H1 (cell line): ENCODE measurements at regions not wholly inside any gene's neighbourhood (a gene's known extent, or its start where the extent isn't known, plus 50 kb on each side); places are given as distances from the start of the nearest gene placed in this dataset.

Experiments used
- CTCF ChIA-PET: fragments of 300-600 bp; sonication (Branson Sonifier 250); formaldehyde crosslinking; loops from one replicate; lab custom pipeline; 2021; ENCODE audit not compliant: partially characterized antibody; lab: Charles Lee
- POLR2A ChIA-PET: fragments of 300-600 bp; sonication (Branson Sonifier 250); formaldehyde crosslinking; loops from one replicate; lab custom pipeline; 2021; ENCODE audit warnings: inconsistent platforms; ENCODE audit not compliant: partially characterized antibody; lab: Charles Lee
- DNase-seq, 2 experiments: peaks; one replicate each; pipeline versions ENCODE4 v3.0.0 to v3.0.0-alpha.2; 2010 to 2022; ENCODE audit warnings: low spot score in 2 of 2, low read depth in 1 of 2, mixed read lengths in 1 of 2
- FAIRE-seq: peaks from 2 replicates; lab custom pipeline; 2011; peaks lifted over from hg19 to GRCh38; lab: Jason Lieb, UNC
- H2AFZ ChIP-seq: 2 replicates; pipeline ENCODE4 v1.8.1; 2012; ENCODE audit warnings: low read length, inconsistent platforms
- H2AK5ac ChIP-seq: 2 replicates; pipeline ENCODE4 v1.6.1; 2013; ENCODE audit warnings: low read depth, low read length
- H2BK120ac ChIP-seq: replicated peaks from 2 replicates; pipeline ENCODE3; 2013; ENCODE audit warnings: low read depth, low read length, inconsistent platforms
- H2BK12ac ChIP-seq: 2 replicates; pipeline ENCODE4 v1.6.1; 2013; ENCODE audit warnings: low read depth, low read length
- H2BK15ac ChIP-seq: 2 replicates; pipeline ENCODE4 v1.6.1; 2013; ENCODE audit warnings: low read length
- H2BK20ac ChIP-seq: 2 replicates; pipeline ENCODE4 v1.6.1; 2013; ENCODE audit warnings: low read length
- H2BK5ac ChIP-seq: 2 replicates; pipeline ENCODE4 v1.6.1; 2013; ENCODE audit warnings: low read depth, low read length
- H3K14ac ChIP-seq: 2 replicates; pipeline ENCODE4 v1.6.1; 2013; ENCODE audit warnings: inconsistent platforms; ENCODE audit not compliant: insufficient read length
- H3K18ac ChIP-seq: 2 replicates; pipeline ENCODE4 v1.6.1; 2013; ENCODE audit warnings: low read length; ENCODE audit errors: extremely low read depth
- H3K23ac ChIP-seq: 2 replicates; pipeline ENCODE4 v1.6.1; 2013; ENCODE audit warnings: inconsistent platforms; ENCODE audit not compliant: insufficient read length
- H3K23me2 ChIP-seq: 2 replicates; pipeline ENCODE4 v1.6.1; 2013; ENCODE audit warnings: low read depth, low read length
- H3K27ac ChIP-seq: 2 replicates; pipeline ENCODE4 v1.6.1; 2011; ENCODE audit warnings: low read depth, low read length, inconsistent platforms
- H3K27me3 ChIP-seq, 4 experiments: replicated peaks in 1 of 4; 1 replicate in 1 of 4; 2 replicates in 3 of 4; pipeline versions ENCODE4 v1.6.1 to v1.8.1; 2011 to 2013; ENCODE audit warnings: low read length in 3 of 4, mild to moderate bottlenecking in 3 of 4, inconsistent platforms in 2 of 4, mixed read lengths in 2 of 4, moderate library complexity in 1 of 4; ENCODE audit not compliant: control insufficient read depth in 3 of 4, insufficient read depth in 3 of 4; ENCODE audit errors: extremely low read depth in 1 of 4
- H3K36me3 ChIP-seq, 4 experiments: 2 replicates each; pipeline versions ENCODE4 v1.6.1 to v1.8.1; 2011 to 2013; ENCODE audit warnings: mild to moderate bottlenecking in 4 of 4, low read length in 3 of 4, moderate library complexity in 2 of 4, control low read depth in 1 of 4, inconsistent platforms in 1 of 4; ENCODE audit not compliant: insufficient read depth in 4 of 4, control insufficient read depth in 2 of 4
- H3K4ac ChIP-seq: replicated peaks from 2 replicates; pipeline ENCODE3; 2013; ENCODE audit warnings: low read length, low read depth, mixed read lengths, inconsistent platforms; ENCODE audit not compliant: insufficient read length
- H3K4me1 ChIP-seq, 4 experiments: replicated peaks in 1 of 4; 1 replicate in 1 of 4; 2 replicates in 3 of 4; pipeline versions ENCODE4 v1.6.1 to v1.8.1; 2011 to 2013; ENCODE audit warnings: low read length in 3 of 4, inconsistent platforms in 2 of 4, mixed read lengths in 1 of 4; ENCODE audit not compliant: insufficient read depth in 4 of 4, control insufficient read depth in 3 of 4
- H3K4me2 ChIP-seq, 2 experiments: 2 replicates each; pipeline versions ENCODE4 v1.6.1 to v1.8.1; 2011 to 2013; ENCODE audit warnings: low read depth in 2 of 2, low read length in 2 of 2, control low read depth in 1 of 2, inconsistent platforms in 1 of 2, mild to moderate bottlenecking in 1 of 2; ENCODE audit not compliant: insufficient read depth in 1 of 2
- H3K4me3 ChIP-seq, 4 experiments: fragments of 200-600, 300-600 bp in 1 of 4; sonication (generic), shearing (Covaris generic), sonication (Bioruptor Twin) in 1 of 4; 2 replicates each; pipeline versions ENCODE4 v1.5.1 to v1.8.1; 2011 to 2016; ENCODE audit warnings: low read length in 4 of 4, low read depth in 3 of 4, control low read depth in 2 of 4, inconsistent platforms in 2 of 4, mild to moderate bottlenecking in 2 of 4, mixed read lengths in 1 of 4, moderate library complexity in 1 of 4; ENCODE audit not compliant: insufficient read depth in 2 of 4; ENCODE audit errors: extremely low read depth in 1 of 4
- H3K56ac ChIP-seq: replicated peaks from 2 replicates; pipeline ENCODE3; 2013; ENCODE audit warnings: low read depth, mild to moderate bottlenecking, mixed read lengths, low read length, inconsistent platforms; ENCODE audit not compliant: insufficient read length
- H3K79me1 ChIP-seq: 2 replicates; pipeline ENCODE4 v1.6.1; 2013; ENCODE audit warnings: low read depth, low read length, control low read depth
- H3K79me2 ChIP-seq, 2 experiments: 2 replicates each; pipeline versions ENCODE4 v1.6.1 to v1.8.1; 2012 to 2013; ENCODE audit warnings: low read length in 2 of 2, mild to moderate bottlenecking in 2 of 2, inconsistent platforms in 1 of 2; ENCODE audit not compliant: insufficient read depth in 2 of 2, control insufficient read depth in 1 of 2
- H3K9ac ChIP-seq, 4 experiments: replicated peaks in 1 of 4; 1 replicate in 1 of 4; 2 replicates in 3 of 4; pipeline versions ENCODE4 v1.6.1 to v1.8.1; 2011 to 2013; ENCODE audit warnings: low read depth in 3 of 4, low read length in 3 of 4, control low read depth in 2 of 4, mild to moderate bottlenecking in 2 of 4, moderate library complexity in 2 of 4, inconsistent platforms in 1 of 4; ENCODE audit errors: extremely low read depth in 1 of 4
- H3K9me3 ChIP-seq, 2 experiments: 2 replicates each; pipeline versions ENCODE4 v1.6.1 to v1.8.1; 2012 to 2013; ENCODE audit warnings: mild to moderate bottlenecking in 2 of 2, moderate library complexity in 2 of 2, control low read depth in 1 of 2, inconsistent platforms in 1 of 2, low read depth in 1 of 2, low read length in 1 of 2, mixed read lengths in 1 of 2; ENCODE audit not compliant: insufficient read depth in 2 of 2
- H4K20me1 ChIP-seq, 2 experiments: replicated peaks in 1 of 2; 2 replicates each; pipeline versions ENCODE3 to v1.8.1; 2011 to 2013; ENCODE audit warnings: inconsistent platforms in 2 of 2, low read length in 2 of 2, mild to moderate bottlenecking in 1 of 2; ENCODE audit not compliant: insufficient read depth in 2 of 2, control insufficient read depth in 1 of 2
- H4K5ac ChIP-seq: 2 replicates; pipeline ENCODE4 v1.6.1; 2013; ENCODE audit warnings: low read length, low read depth, mixed read lengths, inconsistent platforms; ENCODE audit not compliant: insufficient read length
- H4K8ac ChIP-seq: 2 replicates; pipeline ENCODE4 v1.8.0; 2013; ENCODE audit warnings: mild to moderate bottlenecking, moderate library complexity, low read length, inconsistent platforms; ENCODE audit not compliant: insufficient read depth; ENCODE audit errors: extremely low read depth
- H4K91ac ChIP-seq: replicated peaks from 2 replicates; pipeline ENCODE3; 2013; ENCODE audit warnings: low read length, mixed read lengths, inconsistent platforms; ENCODE audit not compliant: insufficient read length
- CTCF ChIP-seq, 3 experiments: IDR thresholded peaks; 1 replicate in 2 of 3; 2 replicates in 1 of 3; pipeline versions ENCODE4 v1.5.1 to v1.6.1; 2011; ENCODE audit warnings: low read length in 3 of 3, mild to moderate bottlenecking in 3 of 3, inconsistent platforms in 2 of 3, low read depth in 1 of 3, moderate library complexity in 1 of 3; ENCODE audit not compliant: insufficient read depth in 1 of 3; ENCODE audit errors: control extremely low read depth in 1 of 3
- E2F6 ChIP-seq: IDR thresholded peaks from 2 replicates; pipeline ENCODE4 v1.6.1; 2012; ENCODE audit warnings: inconsistent platforms
- JUND ChIP-seq: IDR thresholded peaks from 2 replicates; pipeline ENCODE4 v1.6.1; 2011; ENCODE audit warnings: mild to moderate bottlenecking, improper control_type of control experiment, low read length
- NANOG ChIP-seq: IDR thresholded peaks from 2 replicates; pipeline ENCODE4 v1.6.1; 2011; ENCODE audit warnings: low read length, low read depth, mild to moderate bottlenecking, inconsistent platforms; ENCODE audit not compliant: insufficient read depth, poor library complexity, severe bottlenecking
- NRF1 ChIP-seq: IDR thresholded peaks from 2 replicates; pipeline ENCODE4 v1.6.1; 2011; ENCODE audit warnings: mild to moderate bottlenecking, low read depth, low read length, improper control_type of control experiment
- PHF8 ChIP-seq: fragments of 200-600 bp; sonication (generic); conservative IDR thresholded peaks from 2 replicates; pipeline ENCODE4 v1.7.1; 2012; ENCODE audit warnings: low read depth, mild to moderate bottlenecking, inconsistent platforms, low read length, moderate library complexity
- POLR2A ChIP-seq, 2 experiments: IDR thresholded peaks; 1 replicate in 1 of 2; 2 replicates in 1 of 2; pipeline ENCODE4 v1.6.1; 2011; ENCODE audit warnings: low read depth in 2 of 2, low read length in 2 of 2, mild to moderate bottlenecking in 2 of 2; ENCODE audit errors: control extremely low read depth in 1 of 2
- RBBP5 ChIP-seq: IDR thresholded peaks from 2 replicates; pipeline ENCODE4 v1.7.1; 2012; ENCODE audit warnings: low read depth, mild to moderate bottlenecking, inconsistent platforms, low read length, moderate library complexity, borderline replicate concordance
- RFX5 ChIP-seq: IDR thresholded peaks from 2 replicates; pipeline ENCODE4 v1.6.1; 2011; ENCODE audit warnings: low read depth, low read length, improper control_type of control experiment, borderline replicate concordance
- TEAD4 ChIP-seq: IDR thresholded peaks from 2 replicates; pipeline ENCODE4 v1.6.1; 2012; ENCODE audit warnings: low read depth, low read length, inconsistent platforms, mixed read lengths
- USF2 ChIP-seq: IDR thresholded peaks from 2 replicates; pipeline ENCODE4 v1.6.1; 2011; ENCODE audit warnings: low read length, improper control_type of control experiment
- WGBS, 2 experiments: shearing (Covaris generic) in 1 of 2; methylation state at CpG; one replicate each; pipeline versions ENCODE4 v1.1.6 to v1.1.7; 2013 to 2015; ENCODE audit warnings: low lambda C conversion rate in 2 of 2, mixed read lengths in 2 of 2, inconsistent platforms in 1 of 2, low coverage in 1 of 2, missing lambda C conversion rate in 1 of 2; ENCODE audit not compliant: insufficient replicate concordance in 2 of 2, insufficient coverage in 1 of 2, insufficient read length in 1 of 2; ENCODE audit errors: extremely low coverage in 1 of 2, missing lambda C conversion rate in 1 of 2; 5-methylcytosine and 5-hydroxymethylcytosine counted together

GRCh38 chr12:25780771-25781170 lies 177.7 kb upstream of the RASSF8 start:
- no peak overlapping the region for H2BK15ac ChIP-seq
- no peaks in the 10 kb centered on the region for H3K9me3 ChIP-seq
- 77% methylated on average over 3 of the region's 3 CpGs; no CpG with 5 or more reads in 1 of the 2 experiments for WGBS, 2 experiments
- no peak overlapping the region for H4K91ac ChIP-seq
- H3K4me2 ChIP-seq = no peak overlapping the region
- H4K5ac ChIP-seq = no peak overlapping the region
- no peaks in the 10 kb centered on the region for H3K79me2 ChIP-seq
- no peaks in the 10 kb centered on the region for H3K27me3 ChIP-seq
- no peak overlapping the region for H4K8ac ChIP-seq
- H2BK12ac ChIP-seq = no peak overlapping the region
- no peak overlapping the region for H2BK120ac ChIP-seq
- H3K27ac ChIP-seq = no peak overlapping the region
- FAIRE-seq (no peak), DNase-seq (no peak)
- no peak overlapping the region for H2BK5ac ChIP-seq
- H3K23me2 ChIP-seq = no peaks in the 10 kb centered on the region
- no peak overlapping the region for H2AK5ac ChIP-seq
- H2BK20ac ChIP-seq = no peak overlapping the region
- no peaks in the 10 kb centered on the region for H4K20me1 ChIP-seq
- no peak overlapping the region for H3K23ac ChIP-seq
- no peaks in the 10 kb centered on the region for H3K4me1 ChIP-seq
- H3K9ac ChIP-seq = no peak overlapping the region
- POLR2A ChIA-PET = no interaction called here
- H3K18ac ChIP-seq = no peak overlapping the region
- no peak overlapping the region for H3K4ac ChIP-seq
- CTCF ChIA-PET = no interaction called here
- H3K14ac ChIP-seq = no peak overlapping the region
- no peaks in the 10 kb centered on the region for H3K79me1 ChIP-seq
- H3K36me3 ChIP-seq = no peaks in the 10 kb centered on the region
- no peak overlapping the region for H3K56ac ChIP-seq
- no peak overlapping the region for H3K4me3 ChIP-seq
- H2AFZ ChIP-seq = no peak overlapping the region
- TF ChIP-seq TEAD4 = no peak
- no peak for TF ChIP-seq PHF8
- TF ChIP-seq RFX5 = no peak
- TF ChIP-seq CTCF (IDR thresholded peaks at IDR 0.05; ENCODE audit: control extremely low read depth in 1 of 3, insufficient read depth in 1 of 3, low read depth in 1 of 3, low read length in 3 of 3) = no peak
- no peak for TF ChIP-seq USF2
- TF ChIP-seq RBBP5 = no peak
- TF ChIP-seq NRF1 = no peak
- TF ChIP-seq JUND = no peak
- TF ChIP-seq E2F6 = no peak
- no peak for TF ChIP-seq POLR2A (IDR thresholded peaks at IDR 0.05; ENCODE audit: control extremely low read depth in 1 of 2, low read depth in 2 of 2, low read length in 2 of 2)
- no peak for TF ChIP-seq NANOG
